WTC11 (cell line): ENCODE measurements at regions not wholly inside any gene's neighbourhood (a gene's known extent, or its start where the extent isn't known, plus 50 kb on each side); places are given as distances from the start of the nearest gene placed in this dataset.

Source experiments
- ATAC-seq: fragments of 200-7000 bp; cut with Tn5 transposase; 2 replicates; pipeline ENCODE4 v1.10.0; 2021; ENCODE audit warnings: mild to moderate bottlenecking, moderate library complexity
- CTCF ChIA-PET: fragments of 300-600 bp; sonication (Branson Sonifier 250); formaldehyde crosslinking; loops from one replicate; lab custom pipeline; 2021; ENCODE audit warnings: antibody characterized with exemption; lab: Charles Lee
- POLR2A ChIA-PET: fragments of 350-600 bp; sonication (Branson Sonifier 250); formaldehyde crosslinking; loops from one replicate; lab custom pipeline; 2021; ENCODE audit warnings: antibody characterized with exemption; lab: Charles Lee
- DNase-seq: peaks from one replicate; pipeline ENCODE4 v3.0.0; 2021; ENCODE audit warnings: low spot score
- H3K27ac Mint-ChIP-seq: 2 replicates; pipeline ENCODE4 v1.8.0; 2021; ENCODE audit warnings: mixed read lengths
- H3K27me3 Mint-ChIP-seq: 2 replicates; pipeline ENCODE4 v1.8.0; 2021; ENCODE audit warnings: low read depth, mild to moderate bottlenecking, moderate library complexity, mixed read lengths
- H3K36me3 Mint-ChIP-seq: 2 replicates; pipeline ENCODE4 v1.8.0; 2021; ENCODE audit warnings: mixed read lengths
- H3K4me1 Mint-ChIP-seq: 2 replicates; pipeline ENCODE4 v1.8.0; 2022; ENCODE audit warnings: mixed read lengths
- H3K4me3 Mint-ChIP-seq: 2 replicates; pipeline ENCODE4 v1.8.0; 2021; ENCODE audit warnings: mild to moderate bottlenecking, moderate library complexity, mixed read lengths
- H3K9me3 Mint-ChIP-seq: 2 replicates; pipeline ENCODE4 v1.8.0; 2021; ENCODE audit warnings: mixed read lengths
- AFF4 ChIP-seq: sonication (generic); formaldehyde crosslinking; IDR thresholded peaks from 2 replicates; pipeline ENCODE4 v1.8.1; 2023; ENCODE audit warnings: mild to moderate bottlenecking, missing genetic modification reagents, borderline replicate concordance
- HMGA2 ChIP-seq: fragments of 250-450 bp; sonication (Bioruptor Pico); IDR thresholded peaks from 2 replicates; pipeline ENCODE4 v1.4.0; 2021; ENCODE audit warnings: mild to moderate bottlenecking, moderate library complexity
- JUN ChIP-seq: sonication (generic); formaldehyde crosslinking; IDR thresholded peaks from 2 replicates; pipeline ENCODE4 v1.8.0; 2023; ENCODE audit warnings: mild to moderate bottlenecking, missing genetic modification reagents
- NFE2L1 ChIP-seq: sonication (generic); formaldehyde crosslinking; IDR thresholded peaks from 2 replicates; pipeline ENCODE4 v1.8.1; 2023; ENCODE audit warnings: missing genetic modification reagents
- PRDM15 ChIP-seq: sonication (generic); formaldehyde crosslinking; IDR thresholded peaks from 2 replicates; pipeline ENCODE4 v1.8.0; 2022; ENCODE audit warnings: missing genetic modification reagents
- PREB ChIP-seq: sonication (generic); formaldehyde crosslinking; IDR thresholded peaks from 2 replicates; pipeline ENCODE4 v1.8.1; 2022; ENCODE audit warnings: mild to moderate bottlenecking, missing genetic modification reagents, moderate library complexity, borderline replicate concordance
- SMAD4 ChIP-seq: sonication (generic); formaldehyde crosslinking; IDR thresholded peaks from 2 replicates; pipeline ENCODE4 v1.8.0; 2022; ENCODE audit warnings: mild to moderate bottlenecking, missing genetic modification reagents
- TEAD1 ChIP-seq: sonication (generic); formaldehyde crosslinking; IDR thresholded peaks from 2 replicates; pipeline ENCODE4 v1.8.0; 2022; ENCODE audit warnings: mild to moderate bottlenecking, missing genetic modification reagents
- TP53 ChIP-seq: sonication (generic); formaldehyde crosslinking; IDR thresholded peaks from 2 replicates; pipeline ENCODE4 v1.8.1; 2023; ENCODE audit warnings: mild to moderate bottlenecking, missing genetic modification reagents
- ZBTB21 ChIP-seq: sonication (generic); formaldehyde crosslinking; IDR thresholded peaks from 2 replicates; pipeline ENCODE4 v1.8.1; 2023; ENCODE audit warnings: mild to moderate bottlenecking, missing genetic modification reagents, borderline replicate concordance
- ZNF138 ChIP-seq: sonication (generic); formaldehyde crosslinking; conservative IDR thresholded peaks from 2 replicates; pipeline ENCODE4 v1.8.1; 2022; ENCODE audit warnings: mild to moderate bottlenecking, moderate library complexity, missing genetic modification reagents
- ZNF219 ChIP-seq: sonication (generic); formaldehyde crosslinking; IDR thresholded peaks from 2 replicates; pipeline ENCODE4 v1.8.0; 2023; ENCODE audit warnings: missing genetic modification reagents, mild to moderate bottlenecking, borderline replicate concordance
- ZNF232 ChIP-seq: sonication (generic); formaldehyde crosslinking; IDR thresholded peaks from 2 replicates; pipeline ENCODE4 v1.8.0; 2022; ENCODE audit warnings: mild to moderate bottlenecking, missing genetic modification reagents
- ZNF423 ChIP-seq: fragments of 250-450 bp; sonication (Bioruptor Pico); IDR thresholded peaks from 2 replicates; pipeline ENCODE4 v2.1.2; 2022; ENCODE audit warnings: mild to moderate bottlenecking, moderate library complexity

GRCh38 chr11:105449100-105449734 lies 160.7 kb upstream of the GRIA4 start:
- no peak for DNase-seq
- Mint-ChIP-seq H3K27ac (no peak overlapping the region), H3K4me3 (no peak overlapping the region), H3K36me3 (no peaks in the 10 kb centered on the region), H3K4me1 (peaks cover 4% of the 10 kb centered on the region), H3K9me3 (peaks cover 8% of the 10 kb centered on the region), H3K27me3 (no peaks in the 10 kb centered on the region)
- ChIA-PET POLR2A (no interaction called here), CTCF (no interaction called here)
- ATAC-seq = peak; percentile 55
- TF ChIP-seq JUN (CRISPR knock-in tag) (no peak), TEAD1 (CRISPR knock-in tag) (no peak), PRDM15 (CRISPR knock-in tag) (no peak; the same call in 1 of the 2 replicates), ZNF232 (CRISPR knock-in tag) (no peak), AFF4 (CRISPR knock-in tag) (no peak), ZBTB21 (CRISPR knock-in tag) (no peak), ZNF138 (CRISPR knock-in tag) (no peak), HMGA2 (no peak), PREB (CRISPR knock-in tag) (no peak), SMAD4 (no peak), NFE2L1 (no peak), TP53 (CRISPR knock-in tag) (no peak)

- DNase-seq (no peak), ATAC-seq (no peak)
- H3K27ac Mint-ChIP-seq = no peak overlapping the region
- ChIA-PET POLR2A (no interaction called here), CTCF (no interaction called here)
- no peak overlapping the region for H3K4me3 Mint-ChIP-seq
- peaks cover 8% of the 10 kb centered on the region for H3K9me3 Mint-ChIP-seq
- TF ChIP-seq ZNF423 = no peak
- TF ChIP-seq ZNF219 (CRISPR knock-in tag) = no peak
- H3K4me1 Mint-ChIP-seq = peaks cover 4% of the 10 kb centered on the region
- H3K36me3 Mint-ChIP-seq = no peaks in the 10 kb centered on the region
- no peaks in the 10 kb centered on the region for H3K27me3 Mint-ChIP-seq
Observed at GRCh38 chr11:105448703-105449079, 161.2 kb upstream of the GRIA4 start.
